ENCODE measurements at regions not wholly inside any gene's neighbourhood (a gene's known extent, or its start where the extent isn't known, plus 50 kb on each side); places are given as distances from the start of the nearest gene placed in this dataset.

DNA sequence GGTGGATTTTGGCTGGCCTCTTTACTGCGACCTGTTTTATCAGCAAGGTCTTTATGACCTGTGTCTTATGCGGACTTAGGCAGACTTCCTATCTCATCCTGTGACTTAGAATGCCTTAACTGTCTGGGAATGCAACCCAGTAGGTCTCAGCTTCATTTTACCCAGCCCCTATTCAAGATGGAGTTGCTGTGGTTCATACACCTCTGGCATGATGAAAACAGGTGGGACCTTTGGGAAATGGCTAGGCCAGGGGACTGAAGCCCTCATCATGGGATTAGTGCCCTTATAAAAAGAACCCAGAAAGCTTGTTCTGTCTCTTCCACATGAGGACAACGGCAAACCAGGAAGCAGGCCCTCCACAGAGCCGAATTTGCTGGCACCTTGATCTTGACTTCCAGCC, 172.1 kb upstream of the MYO3A start:
- no peak overlapping the region for H2BK15ac ChIP-seq (ENCODE audit: low read length)
- no peak overlapping the region for H2AFZ ChIP-seq (ENCODE audit: low read length)
- 95% methylated on average over 4 of the region's 4 CpGs; no CpG with 5 or more reads in 1 of the 2 experiments for WGBS, 2 experiments (ENCODE audit: extremely low coverage in 1 of 2, insufficient coverage in 1 of 2, insufficient read length in 1 of 2, insufficient replicate concordance in 2 of 2, low coverage in 1 of 2, low lambda C conversion rate in 2 of 2, missing lambda C conversion rate in 1 of 2)
- DNase-seq (ENCODE audit: low read depth in 1 of 2, low spot score in 2 of 2) (no peak), FAIRE-seq (no peak)
- H3K79me1 ChIP-seq (ENCODE audit: low read depth, low read length), result no peaks in the 10 kb centered on the region
- H3K23me2 ChIP-seq (ENCODE audit: low read depth, low read length), result peaks cover 2% of the 10 kb centered on the region; the same call in 1 of the 2 replicates
- H2AK5ac ChIP-seq (ENCODE audit: low read depth, low read length), result no peak overlapping the region
- H3K4me1 ChIP-seq (replicated peaks in 1 of 4; ENCODE audit: control insufficient read depth in 3 of 4, insufficient read depth in 4 of 4, low read length in 3 of 4), result peaks cover 0 to 19% (median 10%) of the 10 kb centered on the region in 4 experiments; a peak in 5 of 7 replicates
- no peak overlapping the region for H2BK20ac ChIP-seq (ENCODE audit: low read length)
- no peak overlapping the region for H2BK120ac ChIP-seq (replicated peaks; ENCODE audit: low read depth, low read length)
- no peaks in the 10 kb centered on the region for H3K79me2 ChIP-seq (ENCODE audit: control insufficient read depth in 1 of 2, insufficient read depth in 2 of 2, low read length in 2 of 2)
- no peak overlapping the region for H3K14ac ChIP-seq (ENCODE audit: insufficient read length)
- H4K20me1 ChIP-seq (replicated peaks in 1 of 2; ENCODE audit: control insufficient read depth in 1 of 2, insufficient read depth in 2 of 2, low read length in 2 of 2), result no peaks in the 10 kb centered on the region
- no peak overlapping the region for H4K91ac ChIP-seq (replicated peaks; ENCODE audit: insufficient read length, low read length)
- no peak overlapping the region for H2BK5ac ChIP-seq (ENCODE audit: low read depth, low read length)
- TF ChIP-seq CREB1 (IDR thresholded peaks at IDR 0.05), result no peak
- no peak overlapping the region for H3K56ac ChIP-seq (replicated peaks; ENCODE audit: insufficient read length, low read depth, low read length)
- no peak overlapping the region for H3K4me3 ChIP-seq (ENCODE audit: extremely low read depth in 1 of 4, insufficient read depth in 2 of 4, low read depth in 3 of 4, low read length in 4 of 4)
- peaks cover 5 to 10% of the 10 kb centered on the region in 2 experiments; a peak in 3 of 4 replicates for H3K9me3 ChIP-seq (ENCODE audit: insufficient read depth in 2 of 2, low read depth in 1 of 2, low read length in 1 of 2)
- H4K8ac ChIP-seq (ENCODE audit: extremely low read depth, insufficient read depth, low read length), result no peak overlapping the region
- H2BK12ac ChIP-seq (ENCODE audit: low read depth, low read length), result no peak overlapping the region
- no peaks in the 10 kb centered on the region; a peak in 1 of 8 replicates for H3K36me3 ChIP-seq (ENCODE audit: control insufficient read depth in 2 of 4, insufficient read depth in 4 of 4, low read length in 3 of 4)
- no peak overlapping the region for H3K23ac ChIP-seq (ENCODE audit: insufficient read length)
- no peak overlapping the region for H3K9ac ChIP-seq (replicated peaks in 1 of 4; ENCODE audit: extremely low read depth in 1 of 4, low read depth in 3 of 4, low read length in 3 of 4)
- H3K27ac ChIP-seq (ENCODE audit: low read depth, low read length), result no peak overlapping the region
- H3K27me3 ChIP-seq (replicated peaks in 1 of 4; ENCODE audit: control insufficient read depth in 3 of 4, extremely low read depth in 1 of 4, insufficient read depth in 3 of 4, low read length in 3 of 4), result peaks cover 0 to 4% (median 0%) of the 10 kb centered on the region in 4 experiments; a peak in 1 of 7 replicates
- ChIA-PET POLR2A (ENCODE audit: partially characterized antibody) (no interaction called here), CTCF (ENCODE audit: partially characterized antibody) (interaction anchor here (1.0 to 1.6 kb wide), 2 partner anchors 13 to 488 kb away, joined by 3 to 4 read pairs; no protein-coding TSS in a partner anchor)
- no peak overlapping the region for H3K18ac ChIP-seq (ENCODE audit: extremely low read depth, low read length)
- H4K5ac ChIP-seq (ENCODE audit: insufficient read length, low read depth, low read length), result no peak overlapping the region
- no peak overlapping the region for H3K4me2 ChIP-seq (ENCODE audit: insufficient read depth in 1 of 2, low read depth in 2 of 2, low read length in 2 of 2)
- no peak overlapping the region for H3K4ac ChIP-seq (replicated peaks; ENCODE audit: insufficient read length, low read depth, low read length)
